Esophagus (tissue), 2 donors: ENCODE measurements at regions not wholly inside any gene's neighbourhood (a gene's known extent, or its start where the extent isn't known, plus 50 kb on each side); places are given as distances from the start of the nearest gene placed in this dataset.

Experiments
- H3K27ac ChIP-seq, 2 donors: one replicate each; pipeline ENCODE4 v1.5.1; 2013; ENCODE audit warnings: low read depth in 2 of 2, mild to moderate bottlenecking in 2 of 2, inconsistent platforms in 1 of 2, low read length in 1 of 2, moderate library complexity in 1 of 2
- H3K27me3 ChIP-seq, 2 donors: one replicate each; pipeline ENCODE4 v1.6.1; 2013; ENCODE audit warnings: low read length in 2 of 2, control low read depth in 1 of 2, mild to moderate bottlenecking in 1 of 2; ENCODE audit not compliant: insufficient read depth in 2 of 2, control insufficient read depth in 1 of 2
- H3K36me3 ChIP-seq, 2 donors: one replicate each; pipeline ENCODE4 v1.6.1; 2013; ENCODE audit warnings: low read length in 1 of 2; ENCODE audit not compliant: control insufficient read depth in 2 of 2, insufficient read depth in 2 of 2
- H3K4me1 ChIP-seq, 2 donors: one replicate each; pipeline ENCODE4 v1.6.1; 2013; ENCODE audit warnings: low read length in 1 of 2; ENCODE audit not compliant: control insufficient read depth in 2 of 2, insufficient read depth in 2 of 2
- H3K4me3 ChIP-seq, 2 donors: one replicate each; pipeline ENCODE4 v1.5.1; 2013; ENCODE audit warnings: low read length in 2 of 2, mild to moderate bottlenecking in 2 of 2, low read depth in 1 of 2, moderate library complexity in 1 of 2
- H3K9me3 ChIP-seq, 2 donors: one replicate each; pipeline ENCODE4 v1.6.1; 2013; ENCODE audit warnings: mild to moderate bottlenecking in 2 of 2, low read depth in 1 of 2, low read length in 1 of 2, moderate library complexity in 1 of 2; ENCODE audit not compliant: control insufficient read depth in 2 of 2, insufficient read depth in 1 of 2
- WGBS, 2 donors: extraction: QIAGEN DNeasy Blood & Tissue Kit; methylation state at CpG; one replicate each; pipeline ENCODE4 v1.1.7; 2013; 5-methylcytosine and 5-hydroxymethylcytosine counted together
- donor health status: healthy with polysubstance abuse.
- donor health status: Bipolar disorder and iron deficiency.

DNA sequence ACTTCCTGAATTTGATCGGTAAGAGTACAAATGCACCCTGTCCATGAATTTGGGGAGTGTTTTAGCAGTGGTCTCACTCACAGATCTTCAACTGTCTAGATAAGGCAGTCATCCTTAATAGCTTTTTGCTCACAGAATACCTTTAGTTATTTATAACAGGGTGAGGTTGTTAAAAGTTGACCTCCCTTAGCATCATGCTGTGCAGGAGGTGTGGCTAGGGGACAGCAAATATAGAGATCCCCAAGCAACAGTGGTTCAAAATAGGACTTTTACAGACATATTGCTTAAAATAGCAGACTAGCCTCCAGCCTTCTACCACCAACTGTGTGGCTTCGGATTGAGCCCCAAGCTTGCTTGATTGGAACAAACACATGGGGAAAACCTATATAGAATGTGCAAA is 724.4 kb downstream of the TLE1 start:
- H3K27me3 ChIP-seq, result no peaks in the 10 kb centered on the region
- H3K4me1 ChIP-seq, result no peaks in the 10 kb centered on the region
- H3K9me3 ChIP-seq, result no peaks in the 10 kb centered on the region
- H3K27ac ChIP-seq, result no peak overlapping the region
- H3K4me3 ChIP-seq, result no peak overlapping the region
- WGBS, 2 donors, result 74 to 77% methylated on average over 2 of the region's 2 CpGs
- H3K36me3 ChIP-seq, result no peaks in the 10 kb centered on the region

DNA sequence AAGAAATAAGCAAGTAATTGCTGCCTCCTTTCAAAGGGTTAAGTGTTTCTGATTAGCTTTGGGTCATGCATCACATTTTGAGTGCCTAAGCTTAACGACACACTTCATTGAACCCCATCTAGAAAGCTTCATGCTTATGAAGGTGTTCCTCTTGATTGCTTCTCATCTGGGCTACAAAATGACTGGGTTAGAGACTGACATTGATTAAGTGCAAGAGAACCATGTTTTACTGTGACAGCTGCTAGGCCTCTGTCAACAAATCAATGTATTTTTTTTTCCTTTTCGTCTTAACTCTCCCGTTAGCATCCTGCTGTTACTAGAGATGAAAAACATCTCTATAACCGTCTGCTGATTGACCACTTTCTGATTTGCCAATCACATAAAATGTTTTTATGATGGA is 725.0 kb downstream of the TLE1 start:
- no peaks in the 10 kb centered on the region for H3K4me1 ChIP-seq
- H3K4me3 ChIP-seq, result no peak overlapping the region
- no peaks in the 10 kb centered on the region for H3K36me3 ChIP-seq
- no peak overlapping the region for H3K27ac ChIP-seq
- H3K9me3 ChIP-seq, result no peaks in the 10 kb centered on the region
- WGBS, 2 donors, result 54 to 64% methylated on average over 4 of the region's 4 CpGs
- no peaks in the 10 kb centered on the region for H3K27me3 ChIP-seq

DNA sequence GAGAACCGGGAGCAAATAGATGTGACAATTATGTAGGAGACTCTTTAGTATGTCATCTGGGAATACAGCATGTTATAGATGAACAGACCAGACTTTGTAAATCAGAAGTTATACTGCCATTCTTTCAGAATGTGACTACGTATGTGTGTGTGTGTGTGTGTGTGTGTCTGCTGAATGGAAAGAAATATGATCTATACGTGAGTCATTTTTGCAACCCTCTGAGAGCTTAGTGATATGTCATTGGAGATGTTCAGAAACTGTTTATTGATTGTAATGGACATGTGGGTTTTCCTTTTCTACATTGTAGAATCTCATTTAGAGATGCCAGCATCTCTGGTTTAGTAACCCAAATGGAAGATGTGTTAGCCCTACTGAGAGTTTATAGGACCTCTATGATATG is 731.5 kb downstream of the TLE1 start:
- Histone ChIP-seq H3K4me1 (no peaks in the 10 kb centered on the region), H3K36me3 (no peaks in the 10 kb centered on the region), H3K27ac (no peak overlapping the region), H3K9me3 (no peaks in the 10 kb centered on the region), H3K27me3 (no peaks in the 10 kb centered on the region), H3K4me3 (no peak overlapping the region)
- 73 to 74% methylated on average over 3 of the region's 3 CpGs for WGBS, 2 donors

DNA sequence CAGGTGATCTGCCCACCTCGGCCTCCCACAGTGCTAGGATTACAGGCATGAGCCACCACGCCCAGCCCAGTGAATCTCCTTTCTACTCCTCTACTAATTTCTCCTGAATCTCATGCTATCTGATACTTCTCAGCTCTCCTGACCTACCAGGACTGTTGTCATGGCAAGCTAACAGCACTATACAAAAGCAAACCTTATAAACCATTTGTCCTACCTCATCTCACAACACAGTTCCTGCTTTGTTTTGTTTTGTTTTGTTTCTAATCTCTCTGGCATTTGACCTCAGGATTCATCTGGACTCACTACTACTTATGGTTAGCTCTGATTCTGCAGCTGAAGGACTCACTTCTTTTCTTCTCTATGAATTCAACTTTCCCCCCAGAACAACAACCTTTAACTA is 734.8 kb downstream of the TLE1 start:
- H3K9me3 ChIP-seq, result no peaks in the 10 kb centered on the region
- no peaks in the 10 kb centered on the region for H3K4me1 ChIP-seq
- H3K27me3 ChIP-seq, result no peaks in the 10 kb centered on the region
- 77 to 78% methylated on average over 2 of the region's 2 CpGs for WGBS, 2 donors
- no peak overlapping the region for H3K27ac ChIP-seq
- H3K4me3 ChIP-seq, result no peak overlapping the region
- H3K36me3 ChIP-seq, result no peaks in the 10 kb centered on the region

- Histone ChIP-seq H3K9me3 (no peaks in the 10 kb centered on the region), H3K36me3 (no peaks in the 10 kb centered on the region), H3K4me3 (no peak overlapping the region), H3K4me1 (peaks cover 0 to 2% of the 10 kb centered on the region in 2 donors), H3K27me3 (no peaks in the 10 kb centered on the region), H3K27ac (no peak overlapping the region)
- 89 to 94% methylated on average over 5 of the region's 5 CpGs for WGBS, 2 donors
These were observed 736.9 kb downstream of the TLE1 start for GRCh38 chr9:80952363-80952922.

GRCh38 chr9:80951675-80952074 is 737.7 kb downstream of the TLE1 start:
- Histone ChIP-seq H3K9me3 (no peaks in the 10 kb centered on the region), H3K4me1 (peaks cover 0 to 2% of the 10 kb centered on the region in 2 donors)

DNA sequence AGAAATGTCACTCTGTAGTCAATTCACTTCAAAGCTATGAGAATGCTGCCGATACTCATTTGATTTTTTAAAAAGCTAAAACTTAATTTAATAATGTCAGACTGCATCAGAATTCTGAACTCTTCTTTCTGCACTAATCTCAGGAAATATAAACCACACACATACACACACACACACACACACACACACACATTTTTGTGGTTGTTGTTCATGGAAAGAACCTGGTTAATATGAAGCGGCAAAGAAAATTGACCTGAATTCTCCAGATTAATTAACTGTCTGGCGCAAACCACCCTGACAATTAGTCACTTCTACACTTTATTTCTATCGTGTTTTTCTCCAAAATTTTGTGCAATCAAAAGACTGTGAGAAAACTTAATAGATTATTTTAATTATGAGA is 740.5 kb downstream of the TLE1 start:
- H3K36me3 ChIP-seq, result no peaks in the 10 kb centered on the region
- H3K9me3 ChIP-seq, result no peaks in the 10 kb centered on the region
- peaks cover 0 to 2% of the 10 kb centered on the region in 2 donors for H3K4me1 ChIP-seq
- no peak overlapping the region for H3K27ac ChIP-seq
- H3K4me3 ChIP-seq, result no peak overlapping the region
- 56 to 71% methylated on average over 4 of the region's 4 CpGs for WGBS, 2 donors
- H3K27me3 ChIP-seq, result no peaks in the 10 kb centered on the region

More at GRCh38 chr9:80951675-80952074, 737.7 kb downstream of the TLE1 start:
- Histone ChIP-seq H3K4me3 (no peak overlapping the region), H3K27ac (no peak overlapping the region), H3K27me3 (no peaks in the 10 kb centered on the region), H3K36me3 (no peaks in the 10 kb centered on the region)
- 76 to 80% methylated on average over 7 of the region's 7 CpGs for WGBS, 2 donors

GRCh38 chr9:80948066-80948465 is 741.3 kb downstream of the TLE1 start:
- Histone ChIP-seq H3K4me3 (no peak overlapping the region), H3K27me3 (no peaks in the 10 kb centered on the region), H3K27ac (no peak overlapping the region), H3K9me3 (no peaks in the 10 kb centered on the region), H3K4me1 (peaks cover 0 to 2% of the 10 kb centered on the region in 2 donors), H3K36me3 (no peaks in the 10 kb centered on the region)
- 75 to 81% methylated on average over 3 of the region's 3 CpGs for WGBS, 2 donors

DNA sequence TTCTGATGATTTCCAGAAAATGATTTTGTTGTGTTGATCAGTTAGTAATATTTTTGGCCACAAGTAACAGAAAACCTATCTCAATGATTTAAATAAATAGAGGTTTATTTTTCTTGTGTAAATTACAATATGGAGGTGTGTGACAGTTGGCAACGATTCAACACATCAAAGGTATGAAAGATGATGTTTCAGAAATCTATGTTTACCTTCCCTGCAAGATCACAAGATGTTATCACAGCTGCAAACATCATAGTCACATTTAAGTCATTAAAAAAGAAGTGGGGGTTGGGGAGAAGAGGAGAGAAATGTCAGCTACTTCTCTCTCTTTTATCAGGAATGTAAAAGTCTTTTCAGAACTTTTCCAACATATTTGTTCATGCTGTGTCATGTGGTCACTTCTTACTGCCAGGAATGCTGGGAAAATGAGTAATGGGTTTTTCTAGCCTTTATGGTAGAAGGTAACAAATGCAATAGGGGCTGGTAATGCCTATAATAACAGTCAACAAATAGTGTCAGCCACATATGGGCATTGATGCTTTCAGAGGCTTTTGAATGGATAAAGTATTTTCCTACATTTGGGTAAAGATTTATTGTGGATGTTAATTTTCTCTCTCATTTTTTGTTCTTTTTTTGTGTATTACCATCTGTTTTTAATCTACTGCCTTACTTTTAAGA is 742.7 kb downstream of the TLE1 start:
- Histone ChIP-seq H3K27me3 (no peaks in the 10 kb centered on the region), H3K27ac (no peak overlapping the region), H3K4me1 (peaks cover 0 to 2% of the 10 kb centered on the region in 2 donors), H3K9me3 (no peaks in the 10 kb centered on the region), H3K4me3 (no peak overlapping the region), H3K36me3 (no peaks in the 10 kb centered on the region)
- 18% methylated on average over 1 of the region's 1 CpG for WGBS, 2 donors

GRCh38 chr9:80945436-80945835 is 743.9 kb downstream of the TLE1 start:
- no peaks in the 10 kb centered on the region for H3K36me3 ChIP-seq
- H3K4me3 ChIP-seq, result no peak overlapping the region
- 70 to 85% methylated on average over 2 of the region's 2 CpGs for WGBS, 2 donors
- no peak overlapping the region for H3K27ac ChIP-seq
- no peaks in the 10 kb centered on the region for H3K27me3 ChIP-seq
- no peaks in the 10 kb centered on the region for H3K9me3 ChIP-seq
- peaks cover 0 to 2% of the 10 kb centered on the region in 2 donors for H3K4me1 ChIP-seq
